HG02623 (cell line): ENCODE measurements at regions not wholly inside any gene's neighbourhood (a gene's known extent, or its start where the extent isn't known, plus 50 kb on each side); places are given as distances from the start of the nearest gene placed in this dataset.
"Not testable (repeated sequence)": the region's sequence is repeated elsewhere in the genome, so short reads cannot be mapped to it uniquely, and the experiment has no call there.

Experiments used
- ATAC-seq: cut with Tn5 transposase; IDR thresholded peaks from one replicate; pipeline ENCODE4 v1.9.1; 2021; ENCODE audit warnings: moderate library complexity; ENCODE audit not compliant: unreplicated experiment

GRCh38 chr14:53242898-53243297 lies 89.8 kb upstream of the DDHD1 start:
- ATAC-seq, result not testable (repeated sequence)

DNA sequence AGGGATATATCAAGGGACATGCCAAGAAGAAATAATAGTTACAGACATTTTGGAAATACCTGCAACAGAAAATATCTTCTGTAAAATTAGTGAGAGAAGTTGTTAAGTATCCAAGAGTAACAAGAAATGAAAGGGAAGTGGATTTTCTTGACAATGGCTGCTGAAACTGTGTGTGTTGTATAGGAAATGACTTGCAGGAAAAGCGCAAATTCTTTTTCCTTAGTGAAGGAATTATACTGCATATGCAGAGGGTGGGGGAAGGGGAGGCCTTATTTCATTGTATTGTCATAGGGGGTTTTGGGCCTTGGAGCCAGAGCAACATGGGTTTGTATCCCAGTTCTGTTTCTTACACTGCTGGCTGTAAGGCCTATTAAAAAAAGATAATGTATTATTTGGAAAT lies 84.4 kb upstream of the DDHD1 start:
- no peak for ATAC-seq

DNA sequence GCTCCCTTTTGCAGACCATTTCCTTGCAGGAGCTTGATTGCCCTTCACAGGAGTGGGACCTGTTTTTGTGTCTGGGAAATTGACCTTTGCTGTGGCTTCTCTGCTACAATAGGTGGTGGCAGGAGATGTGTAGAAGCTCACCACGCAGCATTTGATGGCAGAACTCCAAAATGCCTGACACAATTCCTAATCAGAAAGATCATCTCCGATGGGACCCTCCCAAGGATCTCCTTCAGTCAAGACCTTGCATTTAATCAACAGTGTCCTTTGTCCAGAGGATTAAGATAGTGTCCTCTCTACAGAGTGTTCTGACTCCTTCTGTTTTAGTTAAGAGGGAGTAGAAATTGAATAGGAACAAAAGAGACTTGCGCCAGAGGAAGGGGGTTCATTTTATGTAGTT lies 83.6 kb upstream of the DDHD1 start:
- ATAC-seq, result no peak

DNA sequence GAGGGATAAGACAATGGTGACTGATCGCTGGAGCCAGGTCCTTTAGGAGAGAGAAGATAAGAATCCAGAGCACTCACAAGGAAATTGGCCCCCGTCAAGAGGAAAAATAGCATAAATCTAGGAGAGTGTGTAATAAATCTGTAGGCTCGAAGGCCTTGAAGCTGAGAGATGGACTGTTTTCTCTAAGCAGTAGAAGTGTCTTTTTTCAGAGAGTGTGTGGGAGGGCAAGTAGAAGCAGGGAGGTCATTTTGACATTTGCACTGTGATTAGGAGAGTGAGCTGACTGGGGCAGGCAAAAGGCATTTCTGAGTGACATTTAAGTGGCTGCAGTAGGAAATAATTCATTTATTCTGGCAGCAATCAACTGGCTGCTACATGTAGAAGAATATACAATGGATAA lies 78.0 kb upstream of the DDHD1 start:
- no peak for ATAC-seq

- ATAC-seq, result no peak
Observed at GRCh38 chr14:53228966-53229365, 75.8 kb upstream of the DDHD1 start.

DNA sequence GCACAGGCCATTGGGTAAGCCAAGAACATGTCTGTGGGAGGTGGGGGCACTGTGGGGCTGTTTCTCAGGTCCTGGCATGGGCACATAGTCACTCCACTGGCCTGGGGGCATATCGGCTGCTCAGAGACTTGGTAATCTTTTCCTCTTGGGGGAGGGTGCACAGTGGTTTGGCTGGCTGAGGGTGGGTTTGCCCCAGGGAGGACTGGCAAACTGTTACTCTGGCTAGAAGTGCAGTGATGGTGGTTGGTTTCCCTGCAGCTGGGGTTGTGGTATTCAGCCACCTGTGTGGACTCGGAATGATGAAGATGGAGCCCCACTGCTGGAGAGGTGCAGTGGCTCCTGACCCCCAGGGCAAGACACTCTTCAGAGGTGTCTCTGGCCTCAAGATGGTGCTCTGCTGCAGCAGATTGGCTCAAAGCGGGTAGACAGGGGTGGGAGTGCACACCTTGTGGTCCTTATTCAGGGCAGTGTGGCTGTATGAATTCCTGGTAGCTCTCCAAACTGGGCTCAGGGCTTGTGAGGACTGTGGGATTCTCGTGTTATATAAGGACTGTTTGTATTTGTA lies 74.1 kb upstream of the DDHD1 start:
- ATAC-seq, result no peak

- ATAC-seq, result no peak
Observed at GRCh38 chr14:53226553-53226952, 73.4 kb upstream of the DDHD1 start.

GRCh38 chr14:53220914-53221313 lies 67.8 kb upstream of the DDHD1 start:
- ATAC-seq, result no peak

GRCh38 chr14:53218161-53218560 lies 65.0 kb upstream of the DDHD1 start:
- no peak for ATAC-seq

GRCh38 chr14:53217316-53217994 lies 64.3 kb upstream of the DDHD1 start:
- peak; percentile 99 for ATAC-seq

DNA sequence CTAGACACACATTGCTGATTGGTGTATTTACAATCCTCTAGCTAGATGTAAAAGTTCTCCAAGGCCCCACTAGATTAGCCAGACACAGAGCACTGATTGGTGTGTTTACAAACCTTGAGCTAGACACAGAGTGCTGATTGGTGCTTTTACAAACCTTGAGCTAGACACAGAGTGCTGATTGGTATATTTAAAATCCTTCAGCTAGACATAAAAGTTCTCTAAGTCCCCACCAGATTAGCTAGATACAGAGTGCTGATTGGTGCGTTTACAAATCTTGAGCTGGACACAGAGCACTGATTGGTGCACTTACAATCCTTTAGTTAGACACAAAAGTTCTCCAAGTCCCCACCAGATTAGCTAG lies 63.8 kb upstream of the DDHD1 start:
- not testable (repeated sequence) for ATAC-seq

GRCh38 chr14:53216478-53216877 lies 63.4 kb upstream of the DDHD1 start:
- not testable (repeated sequence) for ATAC-seq

- no peak for ATAC-seq
Observed at GRCh38 chr14:53215101-53215500, 62.0 kb upstream of the DDHD1 start.

DNA sequence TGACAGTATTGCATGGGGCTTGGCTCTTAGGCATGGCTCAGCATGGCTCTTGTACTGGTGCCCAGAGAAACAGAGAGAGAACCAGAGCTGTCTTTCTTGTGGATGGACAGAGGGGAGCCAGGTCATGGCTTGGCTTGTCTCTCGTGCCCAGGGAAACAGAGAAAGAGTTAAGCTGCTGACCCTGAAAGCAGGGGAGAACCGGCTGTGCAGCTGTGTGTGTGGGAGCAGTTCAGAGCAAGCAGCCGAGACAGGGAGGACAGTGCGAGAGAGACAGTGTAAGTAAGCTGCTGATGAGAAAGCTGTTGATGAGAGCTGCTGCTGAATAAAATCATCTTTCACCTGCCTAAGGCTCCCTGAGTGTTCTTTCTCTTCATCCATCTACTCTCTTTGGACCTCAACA lies 61.3 kb upstream of the DDHD1 start:
- ATAC-seq, result no peak

DNA sequence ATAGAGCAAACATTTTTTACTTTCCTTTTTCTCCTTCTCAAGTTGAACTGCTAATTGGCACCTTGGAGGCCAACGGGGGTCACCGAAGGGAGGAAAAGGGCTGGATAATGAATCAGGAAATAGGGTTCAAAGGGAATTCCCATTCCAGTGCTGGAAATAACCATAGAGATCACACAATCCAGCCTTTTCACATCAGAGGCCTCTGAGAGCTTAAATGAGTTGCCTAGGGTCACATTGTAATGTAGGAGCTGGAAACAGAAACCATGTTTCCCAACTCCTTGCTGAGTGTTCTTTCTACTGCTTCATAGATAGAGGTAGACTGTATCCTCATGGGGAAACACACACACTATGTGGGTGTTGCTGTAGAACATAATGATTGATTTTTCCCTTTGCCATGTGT lies 60.6 kb upstream of the DDHD1 start:
- ATAC-seq, result no peak

DNA sequence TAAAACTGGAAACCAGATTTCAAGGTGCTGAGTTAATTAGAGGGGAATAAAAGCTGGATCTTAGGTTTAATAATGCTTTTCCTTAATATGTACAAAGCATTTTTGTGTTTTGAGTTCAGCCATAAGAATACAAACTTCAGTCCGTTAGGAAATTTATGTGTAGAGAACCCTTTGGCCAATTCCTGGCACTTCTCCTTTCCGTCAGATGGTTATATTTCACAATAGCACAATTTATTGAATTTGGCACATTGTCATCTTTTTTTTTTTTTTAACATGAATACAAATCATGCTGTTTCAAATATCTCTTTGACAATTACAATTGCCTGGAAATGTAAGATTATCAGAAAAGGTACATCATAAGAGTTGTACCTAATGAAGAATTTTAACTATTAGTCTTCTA lies 56.2 kb upstream of the DDHD1 start:
- ATAC-seq, result no peak
